OCI-LY7 (cell line): ENCODE measurements at regions not wholly inside any gene's neighbourhood (a gene's known extent, or its start where the extent isn't known, plus 50 kb on each side); places are given as distances from the start of the nearest gene placed in this dataset.
A peak's percentile ranks its signal among the peaks of the same experiment; 100 is the strongest.

Experiments
- CTCF ChIP-seq: fragments of 200-600 bp; sonication (generic); conservative IDR thresholded peaks from 2 replicates; pipeline ENCODE4 v1.5.1; 2014; ENCODE audit warnings: mild to moderate bottlenecking, antibody characterized with exemption, low read length, moderate library complexity, mixed read lengths
- EZH2phosphoT487 ChIP-seq: fragments of 200-600 bp; sonication (generic); IDR thresholded peaks from 2 replicates; pipeline ENCODE4 v1.6.1; 2018; ENCODE audit warnings: low read depth, borderline replicate concordance, mild to moderate bottlenecking, mixed run types, antibody characterized with exemption, low read length, moderate library complexity, mixed read lengths

- TF ChIP-seq CTCF: peak; percentile 65
- TF ChIP-seq EZH2phosphoT487: no peak
Measured at GRCh38 chr1:90614872-90615271, 102.2 kb downstream of the BARHL2 start.
